ENCODE measurements at regions not wholly inside any gene's neighbourhood (a gene's known extent, or its start where the extent isn't known, plus 50 kb on each side); places are given as distances from the start of the nearest gene placed in this dataset.

DNA sequence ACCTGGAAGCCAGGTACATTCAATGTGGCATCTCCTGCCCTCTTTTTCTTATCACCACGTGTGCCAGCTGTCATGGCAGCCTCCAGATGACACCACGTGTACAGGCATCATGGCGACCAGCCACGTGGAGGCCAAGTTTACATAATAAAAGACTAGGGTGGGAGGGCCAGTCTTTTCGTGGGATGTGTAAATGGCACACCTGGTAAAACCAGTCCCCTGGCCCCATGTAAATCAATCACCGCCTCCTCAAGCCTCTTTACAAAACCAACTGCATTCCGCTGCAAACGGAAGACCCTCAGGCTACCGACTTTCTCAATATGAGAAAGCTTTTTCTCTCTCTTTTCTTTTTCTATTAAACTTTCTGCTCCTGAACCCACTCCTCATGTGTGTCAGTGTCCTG lies 65.1 kb upstream of the PHF14 start:
- TF ChIP-seq CTCF (IDR thresholded peaks at IDR 0.05) (no peak), ZBTB43 (CRISPR knock-in tag; IDR thresholded peaks at IDR 0.05) (peak; percentile 28; the same call in 1 of the 2 replicates), ZNF138 (CRISPR knock-in tag; conservative IDR thresholded peaks at IDR 0.05) (no peak), OVOL2 (CRISPR knock-in tag; IDR thresholded peaks at IDR 0.05; ENCODE audit: borderline replicate concordance) (no peak), ETV6 (CRISPR knock-in tag; IDR thresholded peaks at IDR 0.05) (peak; percentile 24; the same call in 1 of the 2 replicates), GABPB1 (CRISPR knock-in tag; IDR thresholded peaks at IDR 0.05) (no peak), MAX (CRISPR knock-in tag; IDR thresholded peaks at IDR 0.05) (peak; percentile 99), E2F4 (CRISPR knock-in tag; IDR thresholded peaks at IDR 0.05; ENCODE audit: borderline replicate concordance, low read depth) (no peak)
- TF ChIP-seq, protein P1, sequence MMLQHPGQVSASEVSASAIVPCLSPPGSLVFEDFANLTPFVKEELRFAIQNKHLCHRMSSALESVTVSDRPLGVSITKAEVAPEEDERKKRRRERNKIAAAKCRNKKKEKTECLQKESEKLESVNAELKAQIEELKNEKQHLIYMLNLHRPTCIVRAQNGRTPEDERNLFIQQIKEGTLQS (CRISPR knock-in tag; conservative IDR thresholded peaks at IDR 0.05): no peak
- TF ChIP-seq, protein P2, sequence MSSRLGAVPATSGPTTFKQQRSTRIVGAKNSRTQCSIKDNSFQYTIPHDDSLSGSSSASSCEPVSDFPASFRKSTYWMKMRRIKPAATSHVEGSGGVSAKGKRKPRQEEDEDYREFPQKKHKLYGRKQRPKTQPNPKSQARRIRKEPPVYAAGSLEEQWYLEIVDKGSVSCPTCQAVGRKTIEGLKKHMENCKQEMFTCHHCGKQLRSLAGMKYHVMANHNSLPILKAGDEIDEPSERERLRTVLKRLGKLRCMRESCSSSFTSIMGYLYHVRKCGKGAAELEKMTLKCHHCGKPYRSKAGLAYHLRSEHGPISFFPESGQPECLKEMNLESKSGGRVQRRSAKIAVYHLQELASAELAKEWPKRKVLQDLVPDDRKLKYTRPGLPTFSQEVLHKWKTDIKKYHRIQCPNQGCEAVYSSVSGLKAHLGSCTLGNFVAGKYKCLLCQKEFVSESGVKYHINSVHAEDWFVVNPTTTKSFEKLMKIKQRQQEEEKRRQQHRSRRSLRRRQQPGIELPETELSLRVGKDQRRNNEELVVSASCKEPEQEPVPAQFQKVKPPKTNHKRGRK (CRISPR knock-in tag; IDR thresholded peaks at IDR 0.05; ENCODE audit: borderline replicate concordance): no peak

Measured in WTC11 (cell line).